GM18867 (cell line): ENCODE measurements at regions not wholly inside any gene's neighbourhood (a gene's known extent, or its start where the extent isn't known, plus 50 kb on each side); places are given as distances from the start of the nearest gene placed in this dataset.

Experiments used
- ATAC-seq: cut with Tn5 transposase; IDR thresholded peaks from one replicate; pipeline ENCODE4 v1.9.1; 2021; ENCODE audit warnings: mild to moderate bottlenecking, moderate library complexity; ENCODE audit not compliant: unreplicated experiment

DNA sequence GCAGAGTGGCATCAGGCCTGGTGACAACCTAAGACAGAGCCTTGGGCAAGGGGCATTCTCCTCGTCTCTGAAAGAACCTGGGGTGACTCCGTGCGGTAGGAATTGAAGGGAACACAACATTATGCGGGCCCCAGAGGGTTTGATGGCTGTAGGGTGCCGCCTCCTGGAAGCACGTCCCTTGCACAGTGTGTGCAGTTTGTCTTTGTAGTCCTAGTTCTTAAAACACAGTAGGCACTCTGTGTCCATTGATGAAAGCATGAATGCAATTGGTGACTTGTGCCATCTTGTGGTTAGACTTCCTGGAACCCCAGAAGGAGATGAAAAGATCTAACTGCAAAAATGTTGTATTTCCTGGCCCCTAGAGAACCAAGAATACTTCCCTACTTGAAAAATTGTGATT lies 279.8 kb downstream of the UTP18 start:
- ATAC-seq: no peak

DNA sequence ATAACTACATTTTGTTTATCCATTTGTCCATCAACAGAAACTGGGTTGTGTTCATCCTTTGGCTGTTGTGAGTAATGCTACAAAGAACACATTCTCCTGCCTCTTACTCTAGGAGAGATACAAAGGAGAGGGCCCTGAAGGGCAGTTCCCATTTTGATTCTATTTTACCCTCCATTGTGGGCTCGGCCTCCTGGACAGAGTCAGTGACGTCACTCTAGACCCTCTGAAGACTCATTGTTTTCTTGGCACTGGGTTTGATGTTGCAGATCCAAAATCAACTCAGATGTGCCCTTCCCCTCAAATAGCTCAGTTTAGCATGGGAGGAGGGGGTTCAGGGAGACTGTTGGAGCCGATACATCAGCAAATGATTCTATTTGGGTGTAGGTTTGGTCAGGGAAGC lies 280.9 kb downstream of the UTP18 start:
- no peak for ATAC-seq

DNA sequence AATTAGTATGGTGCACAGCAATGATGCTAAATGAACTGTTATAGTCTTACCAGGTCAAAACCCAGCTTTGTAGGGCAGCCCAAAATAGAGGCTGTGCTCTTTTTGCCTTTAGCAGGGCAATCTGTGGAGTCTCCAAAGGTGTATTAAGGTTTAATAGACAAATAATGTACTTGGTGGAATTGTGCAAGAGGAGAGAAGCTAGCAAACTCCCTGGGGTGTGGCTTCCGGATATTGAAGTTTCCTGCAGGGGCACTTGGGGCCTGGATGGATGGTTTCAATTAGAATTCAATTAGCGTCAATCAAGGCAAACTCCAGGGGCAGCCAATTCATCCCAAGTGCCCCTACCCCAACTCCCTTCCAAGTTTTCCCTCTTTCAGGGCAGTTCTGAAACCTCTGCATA lies 285.8 kb downstream of the UTP18 start:
- ATAC-seq: no peak

DNA sequence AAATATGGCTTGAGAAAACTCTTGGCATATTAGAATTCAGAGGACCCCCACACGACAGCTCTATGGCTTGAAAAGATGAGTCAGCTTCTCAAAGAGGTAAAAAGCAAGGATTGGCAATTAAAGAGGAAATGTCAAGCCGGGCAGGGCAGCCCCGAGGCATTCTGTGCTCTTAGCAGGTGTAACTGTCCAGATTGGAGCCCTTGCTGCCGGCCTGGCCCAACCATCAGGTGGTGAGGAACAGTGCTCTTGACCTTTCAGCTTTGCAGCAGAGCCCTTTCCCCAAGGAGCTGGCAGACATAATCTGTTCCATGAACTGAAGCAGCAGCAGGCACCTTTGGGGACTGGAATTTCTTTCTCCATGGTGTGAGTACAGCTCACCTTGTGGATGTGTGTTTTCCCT lies 287.8 kb downstream of the UTP18 start:
- no peak for ATAC-seq

DNA sequence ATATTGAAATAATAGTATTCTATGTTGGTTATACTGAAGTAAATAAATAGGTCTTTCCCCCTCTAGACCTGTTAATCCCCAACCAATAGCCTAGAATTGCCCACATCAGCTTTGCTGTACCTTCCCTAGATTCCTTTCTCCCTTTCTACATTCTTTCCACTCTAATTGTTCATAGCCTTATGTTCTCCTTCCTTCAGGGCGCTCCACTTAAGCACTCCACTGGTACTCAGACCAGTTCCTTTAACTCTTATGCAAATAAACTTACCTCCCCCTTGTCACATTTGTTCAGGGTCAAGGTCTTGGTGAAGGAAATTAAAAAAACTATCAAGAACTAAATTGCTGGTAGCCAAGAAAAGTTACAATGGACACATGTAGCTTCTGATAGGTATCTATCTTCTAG lies 294.8 kb downstream of the UTP18 start:
- ATAC-seq: no peak

DNA sequence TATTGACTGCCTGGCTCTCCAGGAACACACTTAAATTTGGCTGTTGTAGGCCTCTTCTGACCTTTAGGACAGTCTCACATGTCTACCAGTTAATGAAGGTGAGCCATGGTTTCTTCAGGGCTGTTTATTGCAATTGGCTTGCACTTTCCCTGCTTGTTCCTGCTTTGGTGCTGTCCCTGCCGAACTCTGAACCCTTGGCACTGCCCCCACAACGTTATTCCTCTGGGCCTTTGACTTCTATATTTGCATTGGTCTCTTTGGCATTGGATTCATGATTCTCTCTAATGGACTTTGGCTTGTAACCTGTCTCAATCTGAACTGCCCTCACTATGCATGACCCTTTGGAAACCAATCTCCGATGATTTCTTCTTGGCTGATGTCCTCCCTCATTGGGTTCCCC lies 299.4 kb downstream of the UTP18 start:
- no peak for ATAC-seq

DNA sequence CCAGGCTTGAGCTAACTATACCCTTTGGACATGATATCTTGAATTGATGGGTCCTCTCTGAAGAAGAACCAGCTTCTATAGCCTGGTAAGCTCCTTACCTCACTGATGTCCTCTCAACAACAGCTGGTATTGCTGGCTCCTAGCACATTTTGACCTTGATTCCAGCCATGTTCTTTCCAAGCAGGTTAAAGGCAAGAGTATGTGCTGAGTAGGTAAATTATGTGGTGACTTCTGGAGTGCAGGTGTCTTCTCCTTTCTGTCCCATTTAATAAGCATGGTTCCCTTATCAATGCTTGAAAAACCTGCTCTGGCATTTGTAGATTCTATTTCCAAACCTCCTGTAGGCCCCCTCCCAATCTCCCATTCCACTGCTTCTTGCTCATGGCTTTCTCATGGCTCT lies 300.1 kb downstream of the UTP18 start:
- no peak for ATAC-seq

DNA sequence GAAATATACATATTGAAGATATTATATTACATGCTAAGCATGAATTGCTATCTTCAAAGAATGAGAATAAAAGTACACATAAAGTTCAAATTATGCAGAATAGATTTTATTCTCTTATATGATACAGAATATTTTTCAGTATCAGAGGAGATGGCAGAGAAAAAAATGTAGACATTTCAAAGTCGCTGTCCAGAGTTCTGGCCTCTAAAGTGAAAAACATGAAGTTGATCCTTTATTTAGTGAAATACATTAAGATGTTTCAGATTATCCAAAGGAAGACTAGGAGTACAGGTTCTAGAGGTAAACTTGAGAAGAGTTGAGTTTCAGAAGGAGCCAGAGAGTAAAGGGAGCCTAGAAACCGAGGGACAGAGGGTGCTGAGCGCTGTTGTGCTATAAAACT lies 303.6 kb downstream of the UTP18 start:
- ATAC-seq: no peak

DNA sequence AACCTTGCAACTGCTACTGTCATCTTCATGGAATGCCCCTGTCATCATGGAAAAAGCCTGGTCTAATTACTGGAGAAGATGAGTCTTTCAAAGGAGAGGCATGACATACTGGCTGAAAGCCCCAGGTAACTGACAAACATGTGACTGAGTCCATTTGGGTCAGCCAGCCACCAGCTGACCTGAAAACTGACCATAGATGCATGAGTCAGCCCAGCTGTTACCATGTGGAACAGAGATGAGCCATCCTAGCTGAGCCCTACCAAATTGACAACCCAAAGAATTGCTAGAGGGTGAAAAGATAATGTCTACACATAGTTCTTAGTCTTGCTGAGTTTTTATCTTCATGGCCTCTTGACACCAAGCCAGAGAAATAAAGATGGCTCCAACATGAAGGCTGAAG lies 311.8 kb downstream of the UTP18 start:
- ATAC-seq: no peak
